NOMO-1 (cell line): ENCODE measurements at regions not wholly inside any gene's neighbourhood (a gene's known extent, or its start where the extent isn't known, plus 50 kb on each side); places are given as distances from the start of the nearest gene placed in this dataset.
"Not testable (repeated sequence)": the region's sequence is repeated elsewhere in the genome, so short reads cannot be mapped to it uniquely, and the experiment has no call there.

Experiments used
- DNase-seq, 2 experiments: peaks; one replicate each; lab custom pipeline; 2025; ENCODE audit not compliant: unreplicated experiment in 2 of 2; lab: John Stamatoyannopoulos, UW

DNA sequence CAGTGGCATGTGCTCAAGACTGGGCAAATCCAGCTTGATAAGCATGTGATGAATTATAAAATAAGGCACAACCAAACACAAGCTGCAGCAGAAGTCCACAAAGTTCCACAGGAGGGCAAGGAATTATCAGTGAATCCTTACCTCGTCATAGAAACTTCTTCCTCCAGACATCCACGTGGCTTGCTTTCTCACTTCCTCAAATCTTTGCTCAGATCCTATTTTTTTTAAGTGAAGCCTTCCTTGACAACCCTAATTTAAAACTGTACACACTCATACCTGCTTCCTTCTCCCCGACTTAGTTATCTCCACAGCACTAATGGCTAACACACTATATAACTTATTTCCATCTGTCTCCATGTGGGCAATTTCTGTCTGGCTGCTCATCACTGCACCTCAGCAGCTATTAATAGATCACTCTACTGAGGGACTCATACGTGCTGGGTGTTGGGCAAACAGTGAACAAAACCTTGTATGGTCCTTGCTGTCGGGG lies 320.7 kb downstream of the KLF13 start:
- DNase-seq, result peak; percentile 4 to 40

DNA sequence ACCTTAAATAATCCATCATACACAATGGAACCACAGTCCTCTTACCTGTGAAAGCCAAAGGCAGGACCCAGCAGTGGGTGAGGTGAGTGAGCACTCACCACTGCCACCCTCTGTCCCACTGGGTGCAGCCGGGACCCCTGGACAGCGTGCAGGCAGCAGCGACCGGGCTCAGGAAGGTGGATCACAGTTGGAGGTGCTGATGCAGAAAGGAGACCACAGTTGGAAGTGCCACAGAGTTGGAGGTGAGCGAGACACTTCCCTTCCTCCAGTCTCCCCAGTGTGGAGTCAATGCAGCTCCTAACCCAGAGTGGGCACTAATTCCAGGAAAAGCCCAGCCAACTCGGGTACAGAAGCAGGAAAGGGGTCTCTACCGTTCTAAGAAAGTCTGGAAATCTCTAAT lies 323.0 kb downstream of the KLF13 start:
- not testable (repeated sequence) for DNase-seq

GRCh38 chr15:31650055-31650701 lies 323.5 kb downstream of the KLF13 start:
- DNase-seq, result not testable (repeated sequence)

DNA sequence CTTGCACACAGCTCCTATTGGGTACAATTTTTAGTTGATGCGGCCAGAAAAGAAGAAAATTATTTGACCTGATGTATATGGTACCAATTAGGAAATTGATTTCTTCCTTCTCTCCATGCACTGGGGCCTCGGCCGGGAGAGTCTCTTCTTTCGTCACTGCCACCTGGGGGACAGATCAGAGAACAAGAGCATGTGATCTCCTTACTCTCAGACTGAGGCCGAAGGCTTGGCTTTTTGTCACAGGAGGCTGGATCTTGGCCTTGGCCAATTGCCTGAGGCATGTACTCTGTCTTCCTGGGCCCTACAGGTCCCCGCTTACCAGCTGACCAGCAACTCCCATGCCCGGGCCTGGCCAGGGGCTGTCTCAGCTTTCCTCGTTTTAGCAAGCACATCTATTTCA lies 330.3 kb downstream of the KLF13 start:
- DNase-seq, result not testable (repeated sequence)

- DNase-seq, result no peak
Observed at GRCh38 chr15:31660816-31661215, 334.2 kb downstream of the KLF13 start.

GRCh38 chr15:31665732-31666131 lies 339.1 kb downstream of the KLF13 start:
- DNase-seq, result not testable (repeated sequence)

- DNase-seq, result not testable (repeated sequence)
Observed at GRCh38 chr15:31669158-31669908, 342.7 kb downstream of the KLF13 start.

DNA sequence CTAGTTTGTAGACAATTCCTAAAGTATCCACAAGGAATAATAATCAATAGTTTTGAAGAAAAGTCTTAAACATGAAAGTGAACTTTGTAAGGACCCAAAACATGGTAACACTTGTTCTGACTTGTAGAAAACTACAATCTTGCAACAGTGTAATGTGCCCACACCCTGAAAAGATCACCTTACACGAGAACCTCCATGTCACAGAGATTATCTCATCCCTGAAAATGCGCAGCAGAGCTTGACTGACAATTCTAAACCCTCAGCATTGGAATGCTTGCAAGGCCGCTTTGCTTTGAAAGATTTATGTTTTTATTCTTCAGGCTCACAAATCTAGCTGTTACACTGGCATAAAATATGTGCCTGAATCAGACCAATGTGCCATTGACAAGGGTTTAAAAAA lies 346.6 kb downstream of the KLF13 start:
- not testable (repeated sequence) for DNase-seq

DNA sequence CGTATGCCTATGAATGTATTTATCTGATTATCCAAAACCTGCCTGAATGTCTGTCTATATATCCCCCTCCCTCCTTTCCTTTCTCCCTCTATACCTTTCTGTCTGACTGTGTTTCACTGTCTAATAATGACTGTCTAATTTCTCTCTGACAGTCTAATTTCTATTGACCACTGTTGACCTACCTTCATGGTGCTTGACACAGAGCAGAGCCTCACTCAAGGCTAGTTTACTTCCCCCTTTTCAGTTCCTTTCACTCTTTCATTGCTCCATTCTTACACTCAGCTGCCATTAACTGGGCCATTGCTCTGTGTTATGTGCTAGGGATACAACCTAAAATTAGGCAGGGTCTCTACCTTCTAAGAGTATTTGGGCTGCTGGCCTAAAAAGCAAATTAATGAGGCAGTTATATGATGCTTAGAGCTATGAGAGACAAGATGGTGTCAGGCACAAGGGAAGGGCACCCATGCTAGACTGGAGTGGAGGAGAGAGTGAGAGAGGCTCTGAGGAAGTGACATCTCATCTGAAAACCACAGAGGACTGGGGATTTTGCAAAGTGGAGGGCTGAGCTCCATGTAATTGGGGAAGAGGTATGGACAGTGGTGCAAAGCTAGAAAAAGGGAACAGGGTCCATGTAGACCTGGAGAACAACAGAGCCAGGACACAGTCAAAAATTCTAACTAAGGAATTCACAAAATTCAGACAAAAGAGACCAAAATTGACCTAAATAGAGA lies 348.6 kb upstream of the CHRNA7 start:
- not testable (repeated sequence) for DNase-seq

DNA sequence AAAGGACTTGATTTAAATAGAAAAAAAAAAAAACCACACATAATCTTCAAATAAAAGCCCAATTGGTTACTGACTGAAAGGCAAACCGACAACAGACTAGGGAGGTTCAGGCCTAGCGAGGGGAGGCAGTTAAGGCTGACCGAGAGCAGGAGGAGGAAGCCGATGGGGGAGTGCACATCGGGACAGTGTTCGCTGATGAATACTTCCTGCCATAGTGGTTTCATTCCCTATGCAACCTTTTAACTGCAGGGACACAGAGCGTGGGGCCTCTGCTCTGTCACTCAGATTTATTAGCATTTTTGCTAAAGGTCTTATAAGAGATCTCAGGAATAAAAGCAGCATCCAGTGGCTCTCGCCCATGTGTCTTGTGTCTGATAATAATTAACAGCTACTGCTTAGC lies 343.2 kb upstream of the CHRNA7 start:
- not testable (repeated sequence) for DNase-seq

- DNase-seq, result not testable (repeated sequence)
Observed at GRCh38 chr15:31696509-31696908, 333.8 kb upstream of the CHRNA7 start.

GRCh38 chr15:31705076-31705678 lies 325.1 kb upstream of the CHRNA7 start:
- not testable (repeated sequence) for DNase-seq

GRCh38 chr15:31707944-31708702 lies 322.2 kb upstream of the CHRNA7 start:
- not testable (repeated sequence) for DNase-seq

DNA sequence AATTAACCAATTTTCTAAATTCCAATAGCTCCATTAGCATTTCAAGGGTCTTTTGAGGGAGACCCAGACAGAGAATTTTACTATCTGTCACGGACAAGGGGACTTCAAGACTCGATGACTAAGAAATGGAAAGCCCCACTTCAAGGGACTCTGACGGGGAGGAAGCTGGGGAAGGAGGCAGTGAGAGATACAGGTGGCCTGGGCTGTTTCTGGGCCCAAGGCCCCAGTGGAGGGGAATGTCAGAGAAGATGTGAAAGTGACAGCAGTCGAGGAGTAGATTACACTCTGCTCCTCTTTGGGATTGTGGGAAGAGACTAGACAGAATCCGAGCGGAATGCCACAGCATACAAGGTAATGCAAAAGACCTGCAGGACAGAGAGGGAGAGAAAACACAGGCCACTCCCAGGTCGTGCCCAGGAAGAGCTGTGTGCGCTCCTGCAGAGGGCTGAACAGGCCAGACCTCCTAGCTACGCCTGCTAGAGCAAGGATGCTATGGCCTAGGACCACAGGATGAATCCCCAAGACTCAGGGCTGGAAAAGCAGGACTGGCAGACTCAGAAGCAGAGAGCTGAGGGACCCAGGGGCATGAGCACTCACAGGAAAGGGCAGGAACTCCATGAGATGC lies 321.5 kb upstream of the CHRNA7 start:
- not testable (repeated sequence) for DNase-seq

- DNase-seq, result not testable (repeated sequence)
Observed at GRCh38 chr15:31709479-31709878, 320.8 kb upstream of the CHRNA7 start.

- not testable (repeated sequence) for DNase-seq
Observed at GRCh38 chr15:31710806-31711205, 319.5 kb upstream of the CHRNA7 start.

- not testable (repeated sequence) for DNase-seq
Observed at GRCh38 chr15:31715208-31715607, 315.1 kb upstream of the CHRNA7 start.

GRCh38 chr15:31718625-31719024 lies 311.7 kb upstream of the CHRNA7 start:
- not testable (repeated sequence) for DNase-seq

DNA sequence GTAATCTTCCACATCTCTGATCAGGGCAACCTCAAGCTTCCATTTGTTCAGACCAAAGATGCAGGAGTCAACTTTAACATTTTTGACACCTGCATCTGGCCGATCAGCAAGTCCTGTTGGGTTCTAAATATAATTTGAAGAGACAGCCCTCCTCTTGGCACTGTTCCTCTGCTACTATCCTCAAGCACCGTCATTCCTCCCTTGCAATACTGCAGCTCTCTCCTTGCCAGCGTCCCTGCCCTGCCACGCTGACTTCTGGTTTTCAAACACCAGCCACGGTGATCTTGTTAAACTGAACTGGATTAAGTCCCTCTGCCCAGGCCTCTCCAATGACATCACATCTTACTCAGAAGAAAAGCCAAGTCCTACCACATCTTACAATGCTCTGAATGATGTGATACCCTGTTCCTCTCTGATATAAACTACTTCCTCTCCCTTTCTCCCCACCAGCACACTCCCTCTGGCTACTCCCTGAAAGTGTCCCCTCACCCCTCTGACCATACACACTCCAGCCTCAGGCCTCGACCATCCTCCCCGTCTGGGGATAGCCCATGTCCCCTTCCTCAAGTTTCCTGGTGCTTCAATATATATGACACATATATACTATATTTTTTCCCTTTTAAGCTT lies 310.8 kb upstream of the CHRNA7 start:
- DNase-seq, result not testable (repeated sequence)
